IMR-90 (cell line): ENCODE measurements at regions not wholly inside any gene's neighbourhood (a gene's known extent, or its start where the extent isn't known, plus 50 kb on each side); places are given as distances from the start of the nearest gene placed in this dataset.

Source experiments
- ATAC-seq: fragments of 200-7000 bp; cut with Tn5 transposase; 2 replicates; pipeline ENCODE4 v1.9.1; 2020; ENCODE audit warnings: low read depth, mild to moderate bottlenecking, moderate library complexity
- BruUV-seq: library from RNA; stranded (reverse); fragments of 400-500 nt; replicated peaks from 2 replicates; lab custom pipeline; 2021; lab: Mats Ljungman, UMichigan
- CTCF ChIA-PET: fragments of 300-600 bp; formaldehyde crosslinking; extraction: SDS; loops from one replicate; lab custom pipeline; 2021; ENCODE audit warnings: antibody characterized with exemption; lab: Yijun Ruan, JAX
- POLR2A ChIA-PET: fragments of 300-600 bp; sonication (Branson Sonifier 250); formaldehyde crosslinking; loops from one replicate; lab custom pipeline; 2022; ENCODE audit warnings: antibody characterized with exemption; ENCODE audit not compliant: unreplicated experiment; lab: Charles Lee
- DNase-seq: peaks from one replicate; pipeline ENCODE4 v3.0.0; 2013
- H2AFZ ChIP-seq: replicated peaks from 2 replicates; pipeline ENCODE3; 2013; ENCODE audit warnings: low read length, mild to moderate bottlenecking; ENCODE audit not compliant: poor library complexity
- H2AK5ac ChIP-seq: 2 replicates; pipeline ENCODE4 v1.6.1; 2013; ENCODE audit warnings: low read depth, low read length, inconsistent platforms
- H2AK9ac ChIP-seq: replicated peaks from 2 replicates; pipeline ENCODE3; 2013; ENCODE audit warnings: mild to moderate bottlenecking, low read depth, low read length, moderate library complexity; ENCODE audit not compliant: poor library complexity
- H2BK120ac ChIP-seq: 2 replicates; pipeline ENCODE4 v1.6.1; 2013; ENCODE audit warnings: low read depth, low read length, inconsistent platforms
- H2BK15ac ChIP-seq: 3 replicates; pipeline ENCODE4 v1.6.1; 2013; ENCODE audit warnings: low read depth, low read length, inconsistent platforms
- H2BK20ac ChIP-seq: 2 replicates; pipeline ENCODE4 v1.6.1; 2013; ENCODE audit warnings: low read depth, mild to moderate bottlenecking, inconsistent platforms, low read length, moderate library complexity
- H2BK5ac ChIP-seq: 2 replicates; pipeline ENCODE4 v1.6.1; 2013; ENCODE audit warnings: mild to moderate bottlenecking, low read depth, low read length, inconsistent platforms; ENCODE audit not compliant: poor library complexity, severe bottlenecking
- H3K14ac ChIP-seq: replicated peaks from 2 replicates; pipeline ENCODE4 v1.6.1; 2013; ENCODE audit warnings: low read depth, low read length, inconsistent platforms
- H3K18ac ChIP-seq: 2 replicates; pipeline ENCODE4 v1.6.1; 2013; ENCODE audit warnings: low read depth, low read length, control low read depth
- H3K23ac ChIP-seq: 2 replicates; pipeline ENCODE4 v1.6.1; 2013; ENCODE audit warnings: low read depth, low read length, inconsistent platforms
- H3K27ac ChIP-seq: 2 replicates; pipeline ENCODE4 v1.5.1; 2013; ENCODE audit warnings: mild to moderate bottlenecking, control low read depth, low read length; ENCODE audit not compliant: insufficient read depth
- H3K27me3 ChIP-seq: 2 replicates; pipeline ENCODE4 v1.6.1; 2013; ENCODE audit warnings: low read length; ENCODE audit not compliant: control insufficient read depth, insufficient read depth
- H3K36me3 ChIP-seq: 2 replicates; pipeline ENCODE4 v1.6.1; 2013; ENCODE audit warnings: low read length, mixed read lengths; ENCODE audit not compliant: control insufficient read depth, insufficient read depth
- H3K4ac ChIP-seq: 2 replicates; pipeline ENCODE4 v1.6.1; 2013; ENCODE audit warnings: low read depth, low read length, inconsistent platforms
- H3K4me1 ChIP-seq: 2 replicates; pipeline ENCODE4 v1.6.1; 2013; ENCODE audit warnings: low read length, mixed read lengths; ENCODE audit not compliant: control insufficient read depth, insufficient read depth
- H3K4me2 ChIP-seq: 2 replicates; pipeline ENCODE4 v1.6.1; 2013; ENCODE audit warnings: low read depth, mild to moderate bottlenecking, control low read depth, low read length, moderate library complexity
- H3K4me3 ChIP-seq: 2 replicates; pipeline ENCODE4 v1.5.1; 2013; ENCODE audit warnings: low read depth, mild to moderate bottlenecking, control low read depth, low read length, moderate library complexity; ENCODE audit not compliant: insufficient read depth
- H3K56ac ChIP-seq: 2 replicates; pipeline ENCODE4 v1.6.1; 2013; ENCODE audit warnings: low read length, inconsistent platforms; ENCODE audit not compliant: insufficient read depth; ENCODE audit errors: extremely low read depth
- H3K79me1 ChIP-seq, 2 experiments: 2 replicates each; pipeline ENCODE4 v1.6.1; 2013; ENCODE audit warnings: low read length in 2 of 2, inconsistent platforms in 1 of 2, low read depth in 1 of 2
- H3K9ac ChIP-seq: 2 replicates; pipeline ENCODE4 v1.6.1; 2013; ENCODE audit warnings: low read depth, low read length, control low read depth
- H3K9me1 ChIP-seq: 2 replicates; pipeline ENCODE4 v1.6.1; 2013; ENCODE audit warnings: low read length, inconsistent platforms; ENCODE audit not compliant: insufficient read depth
- H3K9me3 ChIP-seq: 2 replicates; pipeline ENCODE4 v1.6.1; 2013; ENCODE audit warnings: low read length; ENCODE audit not compliant: control insufficient read depth, insufficient read depth
- H4K20me1 ChIP-seq: 2 replicates; pipeline ENCODE4 v1.6.1; 2013; ENCODE audit warnings: low read length, inconsistent platforms; ENCODE audit not compliant: insufficient read depth
- H4K5ac ChIP-seq: 2 replicates; pipeline ENCODE4 v1.6.1; 2013; ENCODE audit warnings: mild to moderate bottlenecking, low read depth, low read length, control low read depth
- H4K8ac ChIP-seq, 2 experiments: 2 replicates each; pipeline ENCODE4 v1.6.1; 2013; ENCODE audit warnings: low read depth in 2 of 2, low read length in 2 of 2, control low read depth in 1 of 2, inconsistent platforms in 1 of 2
- H4K91ac ChIP-seq: 2 replicates; pipeline ENCODE4 v1.6.1; 2013; ENCODE audit warnings: low read depth, low read length, inconsistent platforms; ENCODE audit not compliant: insufficient read depth
- CEBPB ChIP-seq: IDR thresholded peaks from 2 replicates; pipeline ENCODE4 v1.6.1; 2012; ENCODE audit warnings: low read depth, low read length, improper control_type of control experiment
- FOS ChIP-seq: fragments of 150-350 bp; IDR thresholded peaks from 2 replicates; pipeline ENCODE4 v1.6.1; 2016; ENCODE audit warnings: low read depth, low read length
- NFE2L2 ChIP-seq: fragments of 150-350 bp; IDR thresholded peaks from 2 replicates; pipeline ENCODE4 v1.6.1; 2016; ENCODE audit warnings: low read depth, mild to moderate bottlenecking, low read length
- RFX5 ChIP-seq: IDR thresholded peaks from 2 replicates; pipeline ENCODE4 v1.8.0; 2012; ENCODE audit warnings: low read depth, mild to moderate bottlenecking, low read length, moderate library complexity
- WGBS, 2 experiments: methylation state at CpG; one replicate each; pipeline versions ENCODE4 v1.1.5 to v1.1.7; 2013; ENCODE audit warnings: missing lambda C conversion rate in 2 of 2; ENCODE audit not compliant: insufficient read length in 1 of 2; ENCODE audit errors: extremely low coverage in 2 of 2; 5-methylcytosine and 5-hydroxymethylcytosine counted together
- dilution Hi-C: fragments of 300-500 bp; cut with HindIII; formaldehyde crosslinking; loops from one replicate; pipeline ENCODE4 v1.14.3; 2018; ENCODE audit warnings: low sequenced_read_pairs; ENCODE audit not compliant: unreplicated experiment
- in situ Hi-C: fragments of 300-500 bp; cut with MboI; formaldehyde crosslinking; loops from 3 replicates; pipeline ENCODE4 v1.14.3; 2019; ENCODE audit warnings: low sequenced_read_pairs, inconsistent platforms, mixed read lengths
- intact Hi-C: fragments of 100-400 bp; cut with micrococcal nuclease; formaldehyde crosslinking; loops from 2 replicates; pipeline ENCODE4 v1.10.0; 2022
- TF ChIP-seq, protein P1 (sequence below): fragments of 150-350 bp; IDR thresholded peaks from 2 replicates; pipeline ENCODE4 v1.6.1; 2017; ENCODE audit warnings: mild to moderate bottlenecking, antibody characterized with exemption, low read length, low read depth
- TF ChIP-seq, protein P2 (sequence below): fragments of 150-350 bp; IDR thresholded peaks from 2 replicates; pipeline ENCODE4 v1.6.1; 2016; ENCODE audit warnings: low read depth, mild to moderate bottlenecking, low read length, moderate library complexity, borderline replicate concordance

DNA sequence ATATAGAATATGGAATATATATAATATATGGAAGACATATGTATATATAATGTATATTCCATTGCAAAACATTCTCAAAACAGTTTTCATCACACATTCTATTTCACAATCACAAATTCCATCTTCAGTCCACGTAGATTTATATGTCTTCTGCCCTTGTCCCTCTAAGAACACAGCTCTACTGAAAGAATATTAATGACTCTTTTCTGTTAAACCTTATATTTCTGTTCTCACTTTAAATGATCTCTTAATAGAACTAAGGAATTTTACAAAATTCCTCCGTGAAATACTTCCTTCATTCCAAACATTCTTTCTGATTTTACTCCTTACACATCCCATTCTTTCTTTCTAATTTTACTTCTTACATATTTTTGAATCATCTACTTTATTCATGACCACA, 1043.1 kb upstream of the PABPC4L start:
- H2BK5ac ChIP-seq = no peak overlapping the region
- H3K36me3 ChIP-seq = no peaks in the 10 kb centered on the region
- BruUV-seq = no TSS peak
- ChIA-PET CTCF (no interaction called here), POLR2A (no interaction called here)
- no peak overlapping the region for H3K9ac ChIP-seq
- dilution Hi-C loops (no loop called here), in situ Hi-C loops (no loop called here), intact Hi-C loops (no loop called here)
- H3K9me1 ChIP-seq = no peaks in the 10 kb centered on the region
- no peak overlapping the region for H2BK20ac ChIP-seq
- TF ChIP-seq, protein P1, sequence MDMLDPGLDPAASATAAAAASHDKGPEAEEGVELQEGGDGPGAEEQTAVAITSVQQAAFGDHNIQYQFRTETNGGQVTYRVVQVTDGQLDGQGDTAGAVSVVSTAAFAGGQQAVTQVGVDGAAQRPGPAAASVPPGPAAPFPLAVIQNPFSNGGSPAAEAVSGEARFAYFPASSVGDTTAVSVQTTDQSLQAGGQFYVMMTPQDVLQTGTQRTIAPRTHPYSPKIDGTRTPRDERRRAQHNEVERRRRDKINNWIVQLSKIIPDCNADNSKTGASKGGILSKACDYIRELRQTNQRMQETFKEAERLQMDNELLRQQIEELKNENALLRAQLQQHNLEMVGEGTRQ = no peak
- TF ChIP-seq, protein P2, sequence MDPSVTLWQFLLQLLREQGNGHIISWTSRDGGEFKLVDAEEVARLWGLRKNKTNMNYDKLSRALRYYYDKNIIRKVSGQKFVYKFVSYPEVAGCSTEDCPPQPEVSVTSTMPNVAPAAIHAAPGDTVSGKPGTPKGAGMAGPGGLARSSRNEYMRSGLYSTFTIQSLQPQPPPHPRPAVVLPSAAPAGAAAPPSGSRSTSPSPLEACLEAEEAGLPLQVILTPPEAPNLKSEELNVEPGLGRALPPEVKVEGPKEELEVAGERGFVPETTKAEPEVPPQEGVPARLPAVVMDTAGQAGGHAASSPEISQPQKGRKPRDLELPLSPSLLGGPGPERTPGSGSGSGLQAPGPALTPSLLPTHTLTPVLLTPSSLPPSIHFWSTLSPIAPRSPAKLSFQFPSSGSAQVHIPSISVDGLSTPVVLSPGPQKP = no peak
- TF ChIP-seq CEBPB (peak; percentile 81), FOS (no peak), NFE2L2 (no peak), RFX5 (no peak)
- H3K79me1 ChIP-seq = no peaks in the 10 kb centered on the region
- DNase-seq (no peak), ATAC-seq (peak; percentile 35)
- no peak overlapping the region for H3K4ac ChIP-seq
- H3K18ac ChIP-seq = no peak overlapping the region
- H2BK120ac ChIP-seq = no peak overlapping the region
- no peaks in the 10 kb centered on the region; the same call in 1 of the 2 replicates for H3K4me1 ChIP-seq
- H2BK15ac ChIP-seq = no peak overlapping the region
- H3K4me2 ChIP-seq = no peak overlapping the region
- H3K23ac ChIP-seq = no peak overlapping the region
- no peak overlapping the region for H2AK5ac ChIP-seq
- no peaks in the 10 kb centered on the region for H3K9me3 ChIP-seq
- H4K8ac ChIP-seq = no peak overlapping the region
- H4K5ac ChIP-seq = no peak overlapping the region
- no peak overlapping the region for H4K91ac ChIP-seq
- H3K4me3 ChIP-seq = no peak overlapping the region
- WGBS, 2 experiments = 100% methylated on average over 2 of the region's 2 CpGs; no CpG with 5 or more reads in 1 of the 2 experiments
- H2AK9ac ChIP-seq = no peak overlapping the region
- no peak overlapping the region for H3K56ac ChIP-seq
- no peak overlapping the region for H3K14ac ChIP-seq
- no peaks in the 10 kb centered on the region for H4K20me1 ChIP-seq
- H2AFZ ChIP-seq = no peak overlapping the region
- H3K27me3 ChIP-seq = no peaks in the 10 kb centered on the region
- H3K27ac ChIP-seq = no peak overlapping the region
